KG1 (cell line): ENCODE measurements at regions not wholly inside any gene's neighbourhood (a gene's known extent, or its start where the extent isn't known, plus 50 kb on each side); places are given as distances from the start of the nearest gene placed in this dataset.
"Not testable (repeated sequence)": the region's sequence is repeated elsewhere in the genome, so short reads cannot be mapped to it uniquely, and the experiment has no call there.

ENCODE experiments used
- DNase-seq: peaks from one replicate; lab custom pipeline; 2025; lab: John Stamatoyannopoulos, UW

GRCh38 chr2:66103581-66103980 lies 331.3 kb upstream of the MEIS1 start:
- no peak for DNase-seq

DNA sequence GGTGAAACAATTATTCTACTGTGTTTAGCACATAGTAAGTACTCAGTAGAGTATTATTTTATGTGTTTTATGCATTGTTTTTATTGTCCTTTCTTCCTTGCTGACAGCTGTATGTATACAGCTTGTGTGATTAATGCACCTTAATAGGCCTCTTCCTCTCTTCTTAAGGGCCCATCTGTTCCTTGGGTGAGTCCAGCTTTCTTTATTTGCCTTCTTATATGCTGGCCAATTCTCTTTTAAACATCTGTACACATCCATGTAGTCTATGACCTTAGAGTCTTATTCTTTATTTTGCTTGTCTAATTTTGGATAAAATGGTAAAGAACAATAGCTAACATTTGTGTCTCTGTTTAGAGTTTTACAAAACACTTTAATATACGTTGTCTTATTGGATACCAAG lies 333.7 kb upstream of the MEIS1 start:
- no peak for DNase-seq

- no peak for DNase-seq
These were observed 339.0 kb upstream of the MEIS1 start for GRCh38 chr2:66095820-66096345.

DNA sequence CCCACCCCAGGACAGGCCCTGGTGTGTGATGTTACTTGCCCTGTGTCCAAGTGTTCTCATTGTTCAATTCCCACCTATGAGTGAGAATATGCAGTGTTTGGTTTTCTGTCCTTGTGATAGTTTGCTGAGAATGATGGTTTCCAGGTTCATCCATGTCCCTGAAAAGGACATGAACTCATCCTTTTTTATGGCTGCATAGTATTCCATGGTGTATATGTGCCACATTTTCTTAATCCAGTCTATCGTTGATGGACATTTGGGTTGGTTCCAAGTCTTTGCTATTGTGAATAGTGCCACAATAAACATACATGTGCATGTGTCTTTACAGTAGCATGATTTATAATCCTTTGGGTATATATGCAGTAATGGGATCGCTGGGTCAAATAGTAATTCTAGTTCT lies 340.2 kb upstream of the MEIS1 start:
- not testable (repeated sequence) for DNase-seq

GRCh38 chr2:66093371-66093770 lies 341.6 kb upstream of the MEIS1 start:
- DNase-seq: no peak

DNA sequence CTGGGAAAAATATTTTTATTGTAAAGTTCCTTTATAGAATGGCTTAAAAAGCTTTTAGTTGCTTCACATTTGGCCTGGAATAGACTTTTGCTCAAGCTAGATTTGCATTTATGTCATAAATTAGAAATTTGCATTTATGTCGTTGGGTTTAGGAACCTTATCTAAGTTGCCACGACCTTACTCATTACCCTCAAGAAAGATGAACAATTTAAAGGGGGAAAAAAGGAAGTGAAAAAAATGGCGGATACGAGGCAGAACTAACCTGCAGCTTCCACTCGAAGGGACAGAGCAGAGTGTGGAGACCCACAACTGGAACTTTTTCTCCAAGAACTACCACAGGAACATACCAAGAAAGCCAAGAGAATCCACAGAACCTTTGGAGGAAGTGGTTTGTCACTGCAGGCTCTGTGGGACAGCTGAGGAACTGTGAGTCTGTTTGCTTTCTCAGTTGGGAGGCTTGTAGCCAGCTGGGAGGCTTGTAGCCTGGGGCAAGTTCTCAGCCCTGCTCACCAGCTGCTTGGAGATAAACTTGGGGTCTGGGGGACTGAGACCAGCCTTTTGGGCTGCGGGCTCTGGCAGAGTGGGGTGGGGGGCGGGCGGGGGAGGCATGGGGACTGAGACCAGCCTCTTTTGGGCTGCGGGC lies 349.9 kb upstream of the MEIS1 start:
- DNase-seq: no peak

GRCh38 chr2:66082581-66082980 lies 352.3 kb upstream of the MEIS1 start:
- DNase-seq: no peak

GRCh38 chr2:66080127-66080526 lies 354.8 kb upstream of the MEIS1 start:
- no peak for DNase-seq

- no peak for DNase-seq
These were observed 361.8 kb upstream of the MEIS1 start for GRCh38 chr2:66073172-66073571.

- no peak for DNase-seq
These were observed 364.0 kb upstream of the MEIS1 start for GRCh38 chr2:66070721-66071602.

GRCh38 chr2:66069937-66070720 lies 364.8 kb upstream of the MEIS1 start:
- DNase-seq: no peak

DNA sequence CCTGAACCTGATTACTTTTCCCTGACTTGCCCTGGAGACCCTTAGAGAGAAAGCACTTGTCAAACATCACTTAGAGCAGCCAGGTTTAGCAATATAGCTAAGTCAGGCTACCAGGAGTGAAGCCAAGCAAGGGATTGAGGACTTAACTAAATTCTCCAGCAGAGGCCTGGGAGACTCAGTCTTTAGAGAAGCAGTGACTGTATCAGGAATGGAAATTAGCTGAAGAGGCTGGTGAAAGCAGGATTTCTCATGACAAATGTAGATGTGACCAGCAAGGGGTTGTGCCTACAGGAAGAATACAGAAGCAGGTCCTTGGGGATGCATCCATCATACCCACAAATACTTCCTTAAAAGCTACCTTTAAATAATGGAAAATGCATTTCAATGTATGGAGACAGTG lies 368.9 kb upstream of the MEIS1 start:
- no peak for DNase-seq

DNA sequence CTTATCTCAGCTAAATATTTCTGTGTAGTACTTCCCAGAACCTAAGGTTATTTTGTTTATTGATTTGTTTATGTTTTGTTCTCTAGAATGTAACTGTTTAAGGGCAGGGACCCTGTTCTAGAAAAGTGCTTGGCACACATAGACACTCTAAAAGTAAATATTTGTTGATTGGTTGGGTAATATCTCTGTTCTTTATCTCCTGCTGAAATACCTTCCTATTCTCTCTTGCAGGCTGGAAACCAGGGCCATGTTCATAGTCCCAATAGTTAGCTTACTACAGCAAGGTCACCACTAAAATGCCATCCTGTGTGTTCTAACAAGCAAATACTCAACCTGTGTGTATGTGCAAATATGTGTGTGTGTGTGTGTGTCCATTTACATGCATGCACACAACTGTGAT lies 375.6 kb upstream of the MEIS1 start:
- DNase-seq: no peak

- DNase-seq: no peak
These were observed 376.2 kb upstream of the MEIS1 start for GRCh38 chr2:66058675-66059074.

GRCh38 chr2:66057844-66058243 lies 377.1 kb upstream of the MEIS1 start:
- no peak for DNase-seq

DNA sequence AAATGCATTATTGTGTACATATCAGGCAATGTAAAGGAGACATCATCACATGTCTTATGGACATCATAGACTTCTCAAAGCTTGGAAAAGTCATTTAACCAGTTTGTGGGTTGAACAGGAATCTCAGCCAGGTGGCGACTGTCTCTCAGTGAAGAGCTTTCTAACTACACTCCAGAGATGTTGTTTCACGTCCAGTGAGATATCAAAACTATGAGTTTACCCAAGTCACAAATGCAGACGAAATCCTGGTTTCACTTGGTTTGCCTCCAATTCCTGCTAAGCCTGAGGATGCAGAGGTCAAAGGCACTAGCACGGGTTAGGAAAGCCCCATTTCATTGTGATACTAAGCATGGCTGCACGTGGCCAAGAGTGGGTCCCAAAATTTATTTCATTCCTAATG lies 384.5 kb upstream of the MEIS1 start:
- no peak for DNase-seq

DNA sequence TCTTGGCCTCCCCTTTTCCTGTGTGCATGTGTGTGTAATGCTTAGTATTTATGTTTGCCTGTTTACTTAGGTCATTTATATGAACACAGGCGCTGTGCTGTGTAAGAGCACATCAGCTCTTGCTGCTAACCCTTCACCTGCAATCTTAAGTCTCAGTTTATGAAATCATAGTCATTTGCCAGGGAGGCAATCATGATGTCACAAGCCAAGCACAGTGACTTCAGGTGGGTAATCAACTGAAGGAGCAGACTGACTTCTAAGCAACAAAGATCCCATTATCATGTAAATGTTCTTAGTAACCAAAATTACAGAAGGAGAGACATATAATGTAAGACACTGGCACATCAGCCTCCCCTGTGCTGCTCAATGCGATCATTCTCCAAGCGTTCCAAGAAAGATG lies 386.3 kb upstream of the MEIS1 start:
- no peak for DNase-seq

- no peak for DNase-seq
These were observed 392.8 kb upstream of the MEIS1 start for GRCh38 chr2:66041902-66042657.

DNA sequence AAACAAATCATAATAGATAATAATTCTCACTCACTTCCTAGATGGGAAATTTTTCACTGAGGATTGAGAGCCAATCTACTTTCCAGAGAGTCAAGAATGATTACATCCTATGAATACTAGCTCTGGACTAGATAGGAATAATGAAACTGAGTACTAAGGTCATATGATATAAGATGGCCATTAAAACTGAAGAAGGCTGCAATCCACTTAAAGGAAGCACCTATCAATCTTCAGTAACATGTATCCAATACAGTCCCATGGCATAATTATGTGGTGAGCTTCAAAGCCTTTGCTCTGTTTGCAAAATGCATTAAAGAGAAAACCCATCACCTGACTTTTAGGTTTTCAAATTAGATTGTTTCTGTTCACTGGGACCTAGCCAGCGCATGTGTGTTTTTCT lies 398.0 kb upstream of the MEIS1 start:
- no peak for DNase-seq

GRCh38 chr2:66034467-66034866 lies 400.5 kb upstream of the MEIS1 start:
- DNase-seq: no peak

DNA sequence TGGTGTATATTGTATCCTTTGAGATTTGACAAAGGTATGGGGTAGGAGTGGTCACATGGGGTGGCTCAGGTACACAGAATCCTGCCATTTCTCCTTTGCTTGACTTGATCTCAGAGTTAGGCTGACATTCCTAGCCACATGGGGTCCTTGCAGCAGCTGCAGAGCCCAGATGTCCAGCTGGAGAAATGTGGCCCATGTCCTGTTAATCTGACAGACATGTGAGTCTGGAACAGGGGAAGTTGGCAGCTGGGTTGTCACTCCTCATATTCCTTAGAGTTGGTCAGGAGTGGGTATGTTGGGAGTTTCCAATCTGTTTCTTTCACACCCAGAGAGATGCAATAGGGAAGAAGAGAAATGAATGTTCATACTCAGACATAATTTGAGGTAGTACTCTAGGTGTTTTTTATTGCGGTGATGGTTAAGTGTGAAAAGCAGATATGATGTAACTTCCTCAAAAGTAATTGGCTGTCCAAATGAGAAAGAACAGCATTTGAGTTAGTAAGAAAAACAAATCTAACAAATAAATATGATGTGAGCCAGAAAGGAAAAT lies 402.6 kb upstream of the MEIS1 start:
- no peak for DNase-seq

DNA sequence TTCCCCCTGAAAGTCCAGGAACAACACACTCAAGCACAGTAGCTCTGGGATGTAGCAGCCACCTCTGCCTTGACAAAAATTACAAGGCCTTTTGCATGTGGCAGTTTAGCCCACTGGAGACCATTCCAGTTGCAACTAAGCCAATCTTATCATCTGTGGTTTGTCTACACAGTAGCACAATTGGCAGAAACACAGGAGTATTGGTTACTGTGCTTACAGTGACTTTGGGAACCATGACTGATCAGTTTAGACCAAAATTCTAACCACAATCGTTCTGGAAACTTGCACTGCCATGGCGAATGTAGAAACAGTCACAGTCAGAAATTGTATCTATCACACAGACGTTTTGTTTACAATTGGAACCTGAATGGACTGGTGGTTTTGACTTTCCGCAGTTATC lies 403.7 kb upstream of the MEIS1 start:
- no peak for DNase-seq
